Endothelial cell of umbilical vein (primary cell): ENCODE measurements at regions not wholly inside any gene's neighbourhood (a gene's known extent, or its start where the extent isn't known, plus 50 kb on each side); places are given as distances from the start of the nearest gene placed in this dataset.

Experiments used
- CTCF ChIP-seq, 2 donors: IDR thresholded peaks; 1 replicate in 1 of 2; 2 replicates in 1 of 2; pipeline ENCODE4 v1.5.1; 2011; ENCODE audit warnings: low read length in 2 of 2, mild to moderate bottlenecking in 2 of 2, moderate library complexity in 2 of 2, control low read depth in 1 of 2, inconsistent platforms in 1 of 2, low read depth in 1 of 2; ENCODE audit not compliant: insufficient read depth in 1 of 2; ENCODE audit errors: extremely low read depth in 1 of 2
- EZH2 ChIP-seq: IDR thresholded peaks from 2 replicates; pipeline ENCODE4 v1.6.1; 2012; ENCODE audit warnings: borderline replicate concordance, low read depth, mild to moderate bottlenecking, moderate library complexity, low read length, inconsistent platforms; ENCODE audit not compliant: severe bottlenecking
- FOS ChIP-seq: IDR thresholded peaks from 2 replicates; pipeline ENCODE4 v1.6.1; 2011; ENCODE audit warnings: mild to moderate bottlenecking, low read length, moderate library complexity, borderline replicate concordance; ENCODE audit not compliant: insufficient read depth
- GATA2 ChIP-seq: IDR thresholded peaks from 2 replicates; pipeline ENCODE4 v1.7.0; 2011; ENCODE audit warnings: low read depth, mild to moderate bottlenecking, moderate library complexity, mixed read lengths, low read length; ENCODE audit not compliant: insufficient read length, insufficient read depth
- JUN ChIP-seq: IDR thresholded peaks from 2 replicates; pipeline ENCODE4 v1.6.1; 2011; ENCODE audit warnings: borderline replicate concordance, low read depth; ENCODE audit not compliant: insufficient read length, insufficient read depth
- MAX ChIP-seq: IDR thresholded peaks from 2 replicates; pipeline ENCODE4 v1.6.1; 2011; ENCODE audit not compliant: insufficient read depth, insufficient read length
- MYC ChIP-seq: IDR thresholded peaks from one replicate; pipeline ENCODE4 v1.6.1; 2011; ENCODE audit warnings: mild to moderate bottlenecking, low read depth, low read length
- POLR2A ChIP-seq: IDR thresholded peaks from 2 replicates; pipeline ENCODE4 v1.6.1; 2012; ENCODE audit warnings: low read depth, mild to moderate bottlenecking, control low read depth, low read length
- POLR2AphosphoS5 ChIP-seq: IDR thresholded peaks from 2 replicates; pipeline ENCODE4 v1.6.1; 2012; ENCODE audit warnings: low read depth, mild to moderate bottlenecking, control low read depth, low read length, moderate library complexity; ENCODE audit not compliant: insufficient read depth

GRCh38 chr20:4084096-4084495, 64.5 kb upstream of the SMOX start:
- TF ChIP-seq POLR2A: no peak
- TF ChIP-seq CTCF (IDR thresholded peaks at IDR 0.05; ENCODE audit: extremely low read depth in 1 of 2, insufficient read depth in 1 of 2, low read depth in 1 of 2, low read length in 2 of 2): no peak
- no peak for TF ChIP-seq POLR2AphosphoS5
- TF ChIP-seq EZH2: no peak
- TF ChIP-seq MAX: no peak
- TF ChIP-seq FOS: no peak
- TF ChIP-seq GATA2: no peak
- no peak for TF ChIP-seq MYC
- TF ChIP-seq JUN: no peak
